ENCODE measurements at regions not wholly inside any gene's neighbourhood (a gene's known extent, or its start where the extent isn't known, plus 50 kb on each side); places are given as distances from the start of the nearest gene placed in this dataset.
"Not testable (repeated sequence)": the region's sequence is repeated elsewhere in the genome, so short reads cannot be mapped to it uniquely, and the experiment has no call there.

- H3K4me1 ChIP-seq (ENCODE audit: low read length) = no peaks in the 10 kb centered on the region
- H3K27ac ChIP-seq (ENCODE audit: low read length) = no peak overlapping the region
- H3K9me3 ChIP-seq (ENCODE audit: insufficient read depth, low read length) = no peaks in the 10 kb centered on the region
- H3K4me2 ChIP-seq (ENCODE audit: low read length) = no peak overlapping the region
- no peak overlapping the region for H3K9ac ChIP-seq (ENCODE audit: low read length)
- no peaks in the 10 kb centered on the region for H3K27me3 ChIP-seq (ENCODE audit: low read depth, low read length)
- TF ChIP-seq EZH2phosphoT487 (IDR thresholded peaks at IDR 0.05; ENCODE audit: low read depth) = no peak
- TF ChIP-seq CTCF (IDR thresholded peaks at IDR 0.05; ENCODE audit: low read depth, low read length) = no peak
- no peak overlapping the region for H2AFZ ChIP-seq (ENCODE audit: low read depth, low read length)
- no peaks in the 10 kb centered on the region for H3K36me3 ChIP-seq (replicated peaks; ENCODE audit: low read depth, low read length)
- H3K4me3 ChIP-seq (ENCODE audit: low read length) = no peak overlapping the region
- no peaks in the 10 kb centered on the region for H3K79me2 ChIP-seq (ENCODE audit: low read length)
- H4K20me1 ChIP-seq (ENCODE audit: insufficient read depth, low read length) = no peaks in the 10 kb centered on the region
These were observed 271.0 kb downstream of the C16orf95 start for GRCh38 chr16:87046235-87046634.

- no peaks in the 10 kb centered on the region for H4K20me1 ChIP-seq (ENCODE audit: insufficient read depth, low read length)
- no peak overlapping the region for H3K4me2 ChIP-seq (ENCODE audit: low read length)
- no peak overlapping the region for H3K4me3 ChIP-seq (ENCODE audit: low read length)
- no peaks in the 10 kb centered on the region for H3K9me3 ChIP-seq (ENCODE audit: insufficient read depth, low read length)
- H3K27ac ChIP-seq (ENCODE audit: low read length) = no peak overlapping the region
- H3K27me3 ChIP-seq (ENCODE audit: low read depth, low read length) = no peaks in the 10 kb centered on the region
- no peaks in the 10 kb centered on the region for H3K4me1 ChIP-seq (ENCODE audit: low read length)
- no peaks in the 10 kb centered on the region for H3K79me2 ChIP-seq (ENCODE audit: low read length)
- no peaks in the 10 kb centered on the region for H3K36me3 ChIP-seq (replicated peaks; ENCODE audit: low read depth, low read length)
- TF ChIP-seq CTCF (IDR thresholded peaks at IDR 0.05; ENCODE audit: low read depth, low read length) (no peak), EZH2phosphoT487 (IDR thresholded peaks at IDR 0.05; ENCODE audit: low read depth) (no peak)
- H2AFZ ChIP-seq (ENCODE audit: low read depth, low read length) = no peak overlapping the region
- H3K9ac ChIP-seq (ENCODE audit: low read length) = no peak overlapping the region
These were observed 269.8 kb downstream of the C16orf95 start for GRCh38 chr16:87047221-87048037.

DNA sequence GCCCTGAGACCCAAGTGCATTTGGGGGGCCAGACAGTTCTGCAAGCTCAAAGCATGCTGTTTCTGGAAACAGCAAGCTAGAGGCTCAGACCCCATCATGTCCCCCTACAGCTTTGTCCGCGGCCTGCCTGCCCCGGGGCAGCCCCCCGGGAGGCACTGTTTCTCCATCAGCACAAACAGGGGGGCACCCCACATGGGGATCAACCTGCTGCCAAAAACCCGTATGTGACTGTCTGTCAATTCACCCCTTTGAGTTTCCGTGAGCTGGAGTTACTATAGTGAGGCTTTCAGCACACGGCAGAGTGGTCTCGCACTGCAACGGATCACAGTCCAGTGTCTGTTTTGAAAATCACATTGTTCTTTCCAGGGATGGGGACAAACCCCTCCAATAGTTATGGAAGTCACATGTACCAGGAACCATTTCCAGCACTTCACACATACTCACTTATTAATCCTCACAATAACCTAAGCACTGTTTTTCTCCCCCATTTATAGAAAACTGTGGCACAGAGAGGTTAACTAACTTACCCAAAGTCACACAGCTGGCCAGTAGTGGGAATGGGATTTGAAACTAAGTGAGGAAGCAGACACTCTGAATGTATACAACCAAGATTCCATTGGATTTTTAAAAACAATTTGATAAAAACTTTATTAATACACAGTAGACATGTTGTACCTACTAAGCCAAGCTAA is 269.0 kb downstream of the C16orf95 start:
- H3K9ac ChIP-seq (ENCODE audit: low read length) = no peak overlapping the region
- no peaks in the 10 kb centered on the region for H3K36me3 ChIP-seq (replicated peaks; ENCODE audit: low read depth, low read length)
- H3K79me2 ChIP-seq (ENCODE audit: low read length) = no peaks in the 10 kb centered on the region
- TF ChIP-seq CTCF (IDR thresholded peaks at IDR 0.05; ENCODE audit: low read depth, low read length) (no peak), EZH2phosphoT487 (IDR thresholded peaks at IDR 0.05; ENCODE audit: low read depth) (no peak)
- H2AFZ ChIP-seq (ENCODE audit: low read depth, low read length) = no peak overlapping the region
- H3K9me3 ChIP-seq (ENCODE audit: insufficient read depth, low read length) = no peaks in the 10 kb centered on the region
- H3K4me3 ChIP-seq (ENCODE audit: low read length) = no peak overlapping the region
- H3K4me1 ChIP-seq (ENCODE audit: low read length) = no peaks in the 10 kb centered on the region
- H3K27ac ChIP-seq (ENCODE audit: low read length) = no peak overlapping the region
- no peaks in the 10 kb centered on the region for H4K20me1 ChIP-seq (ENCODE audit: insufficient read depth, low read length)
- no peaks in the 10 kb centered on the region for H3K27me3 ChIP-seq (ENCODE audit: low read depth, low read length)
- no peak overlapping the region for H3K4me2 ChIP-seq (ENCODE audit: low read length)

- Histone ChIP-seq H4K20me1 (ENCODE audit: insufficient read depth, low read length) (no peaks in the 10 kb centered on the region), H3K9me3 (ENCODE audit: insufficient read depth, low read length) (no peaks in the 10 kb centered on the region), H3K9ac (ENCODE audit: low read length) (no peak overlapping the region), H3K36me3 (replicated peaks; ENCODE audit: low read depth, low read length) (no peaks in the 10 kb centered on the region), H3K27me3 (ENCODE audit: low read depth, low read length) (no peaks in the 10 kb centered on the region), H3K27ac (ENCODE audit: low read length) (no peak overlapping the region), H2AFZ (ENCODE audit: low read depth, low read length) (no peak overlapping the region), H3K4me1 (ENCODE audit: low read length) (no peaks in the 10 kb centered on the region), H3K4me3 (ENCODE audit: low read length) (no peak overlapping the region), H3K4me2 (ENCODE audit: low read length) (no peak overlapping the region), H3K79me2 (ENCODE audit: low read length) (no peaks in the 10 kb centered on the region)
- TF ChIP-seq EZH2phosphoT487 (IDR thresholded peaks at IDR 0.05; ENCODE audit: low read depth) (no peak), CTCF (IDR thresholded peaks at IDR 0.05; ENCODE audit: low read depth, low read length) (no peak)
These were observed 268.5 kb downstream of the C16orf95 start for GRCh38 chr16:87048730-87049115.

DNA sequence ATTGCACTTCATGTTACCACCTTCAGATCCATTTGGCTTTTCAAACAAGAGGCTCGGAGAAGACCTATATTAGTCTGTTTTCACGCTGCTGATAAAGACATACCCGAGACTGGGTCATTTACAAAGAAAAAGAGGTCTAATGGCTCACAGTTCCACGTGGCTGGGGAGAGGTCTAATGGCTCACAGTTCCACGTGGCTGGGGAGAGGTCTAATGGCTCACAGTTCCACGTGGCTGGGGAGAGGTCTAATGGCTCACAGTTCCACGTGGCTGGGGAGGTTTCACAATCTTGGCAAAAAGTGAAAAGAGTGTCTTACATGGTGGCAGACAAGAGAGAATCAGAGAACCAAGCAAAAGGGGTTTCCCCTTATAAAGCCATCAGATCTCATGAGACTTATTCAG is 268.0 kb downstream of the C16orf95 start:
- not testable (repeated sequence) for H3K36me3 ChIP-seq (replicated peaks; ENCODE audit: low read depth, low read length); H3K27ac ChIP-seq (ENCODE audit: low read length); H3K9me3 ChIP-seq (ENCODE audit: insufficient read depth, low read length); H2AFZ ChIP-seq (ENCODE audit: low read depth, low read length); H4K20me1 ChIP-seq (ENCODE audit: insufficient read depth, low read length); H3K27me3 ChIP-seq (ENCODE audit: low read depth, low read length); H3K79me2 ChIP-seq (ENCODE audit: low read length); H3K4me1 ChIP-seq (ENCODE audit: low read length); H3K4me3 ChIP-seq (ENCODE audit: low read length); H3K4me2 ChIP-seq (ENCODE audit: low read length); H3K9ac ChIP-seq (ENCODE audit: low read length)
